ENCODE measurements at regions not wholly inside any gene's neighbourhood (a gene's known extent, or its start where the extent isn't known, plus 50 kb on each side); places are given as distances from the start of the nearest gene placed in this dataset.

DNA sequence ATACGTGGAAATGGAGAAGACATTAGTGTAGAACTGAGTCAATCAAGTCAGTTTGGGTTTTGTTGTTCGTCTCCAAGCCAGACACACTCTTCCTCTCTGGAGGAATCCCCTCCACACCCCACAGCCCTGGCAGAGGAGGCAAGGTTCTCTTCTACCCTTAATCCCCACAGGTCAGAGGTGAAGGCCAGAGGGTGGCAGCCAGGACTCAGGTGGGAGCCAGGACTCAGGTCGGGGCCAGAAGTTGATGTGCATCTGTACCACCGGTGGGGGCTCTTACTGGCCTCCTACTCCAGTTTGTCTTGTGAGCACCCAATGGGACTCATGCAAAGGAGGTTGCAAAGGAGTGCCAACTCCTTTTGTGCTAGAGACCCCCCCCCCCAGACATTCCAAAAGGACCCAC lies 126.4 kb downstream of the TBXT start:
- TF ChIP-seq POLR2AphosphoS5 (IDR thresholded peaks at IDR 0.05) (no peak), POLR2A (IDR thresholded peaks at IDR 0.05) (no peak)
- TF ChIP-seq, protein P1, sequence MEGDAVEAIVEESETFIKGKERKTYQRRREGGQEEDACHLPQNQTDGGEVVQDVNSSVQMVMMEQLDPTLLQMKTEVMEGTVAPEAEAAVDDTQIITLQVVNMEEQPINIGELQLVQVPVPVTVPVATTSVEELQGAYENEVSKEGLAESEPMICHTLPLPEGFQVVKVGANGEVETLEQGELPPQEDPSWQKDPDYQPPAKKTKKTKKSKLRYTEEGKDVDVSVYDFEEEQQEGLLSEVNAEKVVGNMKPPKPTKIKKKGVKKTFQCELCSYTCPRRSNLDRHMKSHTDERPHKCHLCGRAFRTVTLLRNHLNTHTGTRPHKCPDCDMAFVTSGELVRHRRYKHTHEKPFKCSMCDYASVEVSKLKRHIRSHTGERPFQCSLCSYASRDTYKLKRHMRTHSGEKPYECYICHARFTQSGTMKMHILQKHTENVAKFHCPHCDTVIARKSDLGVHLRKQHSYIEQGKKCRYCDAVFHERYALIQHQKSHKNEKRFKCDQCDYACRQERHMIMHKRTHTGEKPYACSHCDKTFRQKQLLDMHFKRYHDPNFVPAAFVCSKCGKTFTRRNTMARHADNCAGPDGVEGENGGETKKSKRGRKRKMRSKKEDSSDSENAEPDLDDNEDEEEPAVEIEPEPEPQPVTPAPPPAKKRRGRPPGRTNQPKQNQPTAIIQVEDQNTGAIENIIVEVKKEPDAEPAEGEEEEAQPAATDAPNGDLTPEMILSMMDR (IDR thresholded peaks at IDR 0.05) = no peak
